ENCODE measurements at regions not wholly inside any gene's neighbourhood (a gene's known extent, or its start where the extent isn't known, plus 50 kb on each side); places are given as distances from the start of the nearest gene placed in this dataset.

GRCh38 chr4:89619206-89619962 is 217.6 kb downstream of the SNCA start:
- no peak for DNase-seq (ENCODE audit: low read depth in 1 of 2, low spot score in 1 of 2)
- TF ChIP-seq GABPA (IDR thresholded peaks at IDR 0.05; ENCODE audit: low read depth) (no peak), POLR2AphosphoS5 (IDR thresholded peaks at IDR 0.05; ENCODE audit: low read depth) (no peak), CTCF (IDR thresholded peaks at IDR 0.05; ENCODE audit: insufficient read depth, low read length) (no peak), REST (IDR thresholded peaks at IDR 0.05; ENCODE audit: insufficient replicate concordance, low read depth) (no peak), SPI1 (IDR thresholded peaks at IDR 0.05; ENCODE audit: borderline replicate concordance, low read depth) (no peak)
- no peak overlapping the region for H3K27ac ChIP-seq (replicated peaks)
- H3K4me3 ChIP-seq (replicated peaks; ENCODE audit: insufficient read depth, low read length), result no peak overlapping the region
- H3K27me3 ChIP-seq (ENCODE audit: insufficient read depth, poor library complexity, severe bottlenecking), result peaks cover 2% of the 10 kb centered on the region

GRCh38 chr4:89618151-89618550 is 218.8 kb downstream of the SNCA start:
- DNase-seq (ENCODE audit: low read depth in 1 of 2, low spot score in 1 of 2), result no peak
- H3K27me3 ChIP-seq (ENCODE audit: insufficient read depth, poor library complexity, severe bottlenecking), result peaks cover 2% of the 10 kb centered on the region
- TF ChIP-seq POLR2AphosphoS5 (IDR thresholded peaks at IDR 0.05; ENCODE audit: low read depth) (no peak), REST (IDR thresholded peaks at IDR 0.05; ENCODE audit: insufficient replicate concordance, low read depth) (no peak), SPI1 (IDR thresholded peaks at IDR 0.05; ENCODE audit: borderline replicate concordance, low read depth) (no peak), CTCF (IDR thresholded peaks at IDR 0.05; ENCODE audit: insufficient read depth, low read length) (no peak), GABPA (IDR thresholded peaks at IDR 0.05; ENCODE audit: low read depth) (no peak)
- H3K4me3 ChIP-seq (replicated peaks; ENCODE audit: insufficient read depth, low read length), result no peak overlapping the region
- no peak overlapping the region for H3K27ac ChIP-seq (replicated peaks)

GRCh38 chr4:89617317-89617716 is 219.6 kb downstream of the SNCA start:
- TF ChIP-seq GABPA (IDR thresholded peaks at IDR 0.05; ENCODE audit: low read depth) (no peak), POLR2AphosphoS5 (IDR thresholded peaks at IDR 0.05; ENCODE audit: low read depth) (no peak), SPI1 (IDR thresholded peaks at IDR 0.05; ENCODE audit: borderline replicate concordance, low read depth) (no peak), REST (IDR thresholded peaks at IDR 0.05; ENCODE audit: insufficient replicate concordance, low read depth) (no peak), CTCF (IDR thresholded peaks at IDR 0.05; ENCODE audit: insufficient read depth, low read length) (no peak)
- Histone ChIP-seq H3K4me3 (replicated peaks; ENCODE audit: insufficient read depth, low read length) (no peak overlapping the region), H3K27ac (replicated peaks) (no peak overlapping the region), H3K27me3 (ENCODE audit: insufficient read depth, poor library complexity, severe bottlenecking) (peaks cover 2% of the 10 kb centered on the region)
- no peak for DNase-seq (ENCODE audit: low read depth in 1 of 2, low spot score in 1 of 2)

Data from HL-60 (cell line).